ENCODE measurements at regions not wholly inside any gene's neighbourhood (a gene's known extent, or its start where the extent isn't known, plus 50 kb on each side); places are given as distances from the start of the nearest gene placed in this dataset.
"Not testable (repeated sequence)": the region's sequence is repeated elsewhere in the genome, so short reads cannot be mapped to it uniquely, and the experiment has no call there.

DNA sequence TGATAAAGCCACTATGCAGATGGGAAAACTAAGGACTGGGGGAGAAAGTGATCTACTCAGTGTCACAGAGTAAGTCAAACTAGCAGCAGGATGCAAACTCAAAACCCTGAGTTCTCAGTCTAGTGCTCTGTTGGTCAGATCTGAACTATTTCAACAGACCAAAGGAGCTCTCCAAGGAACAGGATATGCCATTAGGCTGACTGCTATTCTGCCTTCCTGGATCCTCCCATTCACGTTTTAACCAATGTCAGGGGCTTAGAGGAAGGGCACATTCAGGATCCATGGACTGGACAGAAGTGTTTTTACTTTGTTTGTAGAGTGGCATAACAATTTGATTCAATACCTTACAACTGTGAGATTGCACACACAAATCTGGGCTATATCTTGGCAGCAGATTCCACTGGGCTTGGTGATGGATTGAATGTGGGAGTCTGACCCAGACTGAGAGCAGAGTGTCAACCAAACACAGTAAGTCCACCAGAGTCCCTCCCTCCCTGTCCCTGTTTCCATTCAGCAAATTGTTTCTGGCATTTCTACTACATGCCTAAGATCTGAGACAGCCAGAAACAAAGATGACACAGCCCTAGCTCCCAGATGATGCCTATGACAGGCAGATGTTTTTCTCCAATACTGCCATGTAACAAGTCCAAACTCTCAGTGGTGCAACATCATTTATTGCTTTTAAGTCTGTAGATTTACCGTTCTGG, 337.8 kb upstream of the CDH5 start:
- no peak for DNase-seq (ENCODE audit: low read depth in 2 of 2)

DNA sequence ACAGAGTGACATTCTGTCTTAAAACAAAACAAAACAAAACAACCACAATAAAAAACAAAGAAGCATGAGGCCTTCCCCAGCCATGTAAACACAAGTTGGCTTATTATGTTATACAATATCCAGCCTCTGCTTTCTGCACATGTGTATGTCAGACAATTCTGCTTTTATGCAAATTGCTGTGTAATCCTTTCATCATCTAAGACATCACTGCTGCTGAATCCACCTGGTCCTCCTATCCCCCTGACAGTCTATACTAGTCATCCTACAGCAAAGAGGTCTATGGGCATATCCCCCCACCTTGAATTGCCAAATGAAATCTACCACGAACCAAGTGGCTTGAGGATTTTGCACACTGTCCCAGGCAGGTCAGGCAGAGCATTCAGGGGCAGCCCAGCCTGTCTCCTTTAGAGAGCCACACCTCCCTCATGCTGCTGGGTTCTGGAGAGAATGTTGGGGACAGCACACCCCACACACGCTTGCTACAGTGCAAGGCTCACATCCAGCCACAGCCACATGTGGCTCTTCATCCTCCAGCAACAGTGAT, 339.6 kb upstream of the CDH5 start:
- DNase-seq (ENCODE audit: low read depth in 2 of 2), result no peak

DNA sequence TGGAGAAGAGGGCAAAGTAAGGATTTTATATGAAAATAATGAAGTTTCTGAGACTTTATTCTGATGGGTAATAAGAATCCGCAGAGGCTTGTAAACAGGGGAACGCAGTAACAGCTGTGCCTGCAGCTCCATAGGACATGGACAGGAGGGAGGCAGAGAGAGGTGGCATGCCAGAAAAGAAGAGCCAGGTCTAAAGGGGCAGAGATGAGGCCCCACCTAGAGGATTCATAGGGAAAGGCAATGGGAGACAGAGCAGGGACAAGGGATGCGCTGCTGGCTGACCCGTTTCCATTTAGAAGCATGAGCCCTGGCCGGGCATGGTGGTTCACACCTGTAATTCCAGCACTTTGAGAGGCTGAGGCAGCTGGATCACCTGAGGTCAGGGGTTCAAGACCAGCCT, 340.3 kb upstream of the CDH5 start:
- no peak for DNase-seq (ENCODE audit: low read depth in 2 of 2)

DNA sequence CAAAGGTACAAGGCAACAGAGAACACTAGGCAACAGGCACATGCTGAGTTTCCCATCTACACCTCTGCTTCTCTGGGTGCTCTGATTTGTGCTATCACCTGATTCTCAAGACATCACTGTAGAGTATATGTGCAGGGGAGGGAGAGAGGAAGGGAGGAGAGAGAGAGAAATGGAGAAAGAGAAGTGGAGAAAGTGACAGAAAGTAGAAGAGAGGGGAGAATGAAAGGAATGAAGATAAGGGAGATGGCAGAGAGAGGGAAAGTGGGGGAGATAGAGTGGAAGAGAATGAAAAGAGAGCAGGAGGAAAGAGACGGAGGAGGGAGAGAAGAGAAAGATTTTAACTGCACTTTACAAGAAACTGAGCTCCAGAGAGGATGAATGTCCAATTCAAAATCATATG, 340.7 kb upstream of the CDH5 start:
- DNase-seq (ENCODE audit: low read depth in 2 of 2), result no peak

DNA sequence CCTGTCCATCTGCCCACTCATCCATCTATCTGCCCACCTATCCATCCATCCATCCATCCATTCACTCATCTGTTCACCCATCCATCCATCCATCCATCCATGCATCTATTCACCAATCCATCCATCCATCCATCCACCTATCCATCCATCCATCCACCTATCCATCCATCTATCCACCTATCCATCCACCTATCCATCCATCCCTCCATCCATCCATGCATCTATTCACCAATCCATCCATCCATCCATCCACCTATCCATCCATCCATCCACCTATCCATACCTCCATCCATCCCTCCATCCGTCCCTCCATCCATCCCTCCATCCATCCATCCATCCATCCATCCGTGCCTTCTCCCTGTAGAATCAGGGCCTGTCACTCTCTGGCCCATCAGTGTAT, 341.9 kb upstream of the CDH5 start:
- DNase-seq (ENCODE audit: low read depth in 2 of 2), result not testable (repeated sequence)

DNA sequence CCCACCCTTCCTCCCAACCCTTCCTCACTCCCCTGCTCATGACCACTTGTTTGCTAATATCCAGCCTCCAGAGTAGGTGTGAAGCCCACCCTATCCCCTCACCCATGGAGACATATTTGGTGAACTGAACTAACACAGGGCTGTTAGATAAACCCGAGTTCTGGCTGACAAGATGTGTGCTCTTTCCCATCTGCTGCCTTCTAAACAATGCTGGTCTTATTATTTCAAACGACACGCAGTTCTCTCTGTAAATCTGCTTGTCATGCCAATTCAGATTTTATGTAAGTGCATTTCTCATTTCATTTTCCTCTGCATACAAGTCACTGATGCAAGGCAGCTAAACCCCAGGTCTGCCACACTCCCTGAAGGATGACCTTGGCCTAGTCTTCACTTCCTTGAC, 343.0 kb upstream of the CDH5 start:
- no peak for DNase-seq (ENCODE audit: low read depth in 2 of 2)

DNA sequence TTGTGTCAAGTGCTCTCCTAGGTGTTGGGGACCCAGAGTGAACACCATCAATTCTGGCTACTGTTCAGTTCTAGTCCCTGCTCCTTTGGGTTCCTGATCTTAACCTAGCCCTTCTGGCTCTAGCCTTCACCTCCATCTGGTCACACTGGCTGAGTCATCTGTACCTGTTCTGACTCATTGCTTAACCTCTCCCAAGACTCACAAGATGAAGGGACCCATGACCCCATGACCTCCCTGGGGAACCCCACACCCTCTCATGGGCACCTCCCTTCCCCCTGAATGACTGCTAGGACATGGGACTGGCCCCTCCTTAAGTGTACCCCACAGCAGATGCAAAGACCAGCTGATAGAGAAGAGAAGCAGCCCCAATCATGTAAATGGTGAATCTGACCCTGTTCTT, 345.8 kb upstream of the CDH5 start:
- no peak for DNase-seq (ENCODE audit: low read depth in 2 of 2)

DNA sequence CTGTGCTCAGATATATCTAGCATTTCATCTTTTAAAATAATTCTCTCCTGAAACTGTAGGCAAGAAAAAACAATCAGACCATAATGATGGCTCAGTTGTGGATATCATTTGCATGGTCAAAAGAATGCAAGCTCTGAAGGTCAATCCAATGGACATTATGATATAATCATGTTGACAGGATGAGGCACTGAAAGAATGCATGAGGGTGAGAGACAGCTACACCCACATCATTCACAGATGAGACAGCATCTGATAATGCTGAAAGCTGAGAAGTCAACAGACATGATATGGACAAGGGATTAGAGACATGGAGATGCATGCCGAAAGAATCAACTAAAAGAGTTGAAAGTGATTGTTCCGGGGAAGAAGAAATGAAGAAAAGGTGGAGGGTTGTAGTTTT, 346.4 kb upstream of the CDH5 start:
- DNase-seq (ENCODE audit: low read depth in 2 of 2), result no peak

DNA sequence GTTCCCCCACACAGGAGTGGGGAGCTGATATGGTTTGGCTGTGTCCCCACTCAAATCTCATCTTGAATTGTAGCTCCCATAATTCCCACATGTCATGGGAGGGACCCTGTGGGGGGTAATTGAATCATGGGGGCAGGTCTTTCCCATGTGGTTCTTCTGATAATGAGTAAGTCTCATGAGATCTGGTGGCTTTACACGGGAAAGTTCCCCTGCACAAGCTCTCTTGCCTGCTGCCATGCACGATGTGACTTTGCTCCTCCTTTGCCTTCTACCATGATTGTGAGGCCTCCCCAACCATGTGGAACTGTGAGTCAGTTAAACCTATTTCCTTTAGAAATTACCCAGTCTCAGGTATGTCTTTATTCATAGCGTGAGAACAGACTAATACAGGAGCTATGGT, 347.0 kb upstream of the CDH5 start:
- not testable (repeated sequence) for DNase-seq (ENCODE audit: low read depth in 2 of 2)

DNA sequence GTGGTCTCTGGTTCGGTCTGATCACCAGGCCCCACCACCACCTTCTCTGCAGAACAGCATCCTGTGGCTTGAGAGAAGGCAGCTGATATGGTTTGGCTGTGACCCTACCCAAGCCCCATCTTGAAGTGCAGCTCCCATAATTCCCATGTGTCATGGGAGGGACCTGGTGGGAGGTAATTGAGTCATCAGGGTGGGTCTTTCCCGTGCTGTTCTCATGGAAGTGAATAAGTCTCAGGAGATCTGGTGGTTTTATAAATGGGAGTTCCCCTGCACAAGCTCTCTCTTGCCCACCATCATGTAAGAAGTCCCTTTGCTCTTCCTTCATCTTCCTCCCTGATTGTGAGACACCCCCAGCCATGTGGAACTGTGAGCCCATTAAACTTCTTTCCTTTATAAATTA, 352.3 kb upstream of the CDH5 start:
- DNase-seq (ENCODE audit: low read depth in 2 of 2), result no peak

DNA sequence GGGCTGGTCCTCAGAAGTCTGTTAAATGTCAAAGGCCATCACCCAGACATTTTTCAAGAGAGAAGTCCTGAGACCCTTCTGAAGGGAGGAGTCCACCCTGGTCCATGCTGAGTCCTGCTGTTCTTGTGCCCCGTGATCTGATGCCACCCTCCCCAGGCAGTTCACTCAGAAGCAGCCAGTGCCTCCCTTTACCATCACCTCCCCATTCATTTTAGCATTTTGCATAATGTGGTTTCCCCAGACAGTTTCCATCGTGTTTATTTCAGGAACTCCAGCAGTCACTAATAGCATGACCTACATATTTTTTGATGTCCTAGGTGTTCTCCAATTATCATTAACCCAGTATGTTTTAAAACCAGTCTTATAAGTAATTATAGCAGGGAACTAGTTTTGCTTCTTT, 353.0 kb upstream of the CDH5 start:
- no peak for DNase-seq (ENCODE audit: low read depth in 2 of 2)

DNA sequence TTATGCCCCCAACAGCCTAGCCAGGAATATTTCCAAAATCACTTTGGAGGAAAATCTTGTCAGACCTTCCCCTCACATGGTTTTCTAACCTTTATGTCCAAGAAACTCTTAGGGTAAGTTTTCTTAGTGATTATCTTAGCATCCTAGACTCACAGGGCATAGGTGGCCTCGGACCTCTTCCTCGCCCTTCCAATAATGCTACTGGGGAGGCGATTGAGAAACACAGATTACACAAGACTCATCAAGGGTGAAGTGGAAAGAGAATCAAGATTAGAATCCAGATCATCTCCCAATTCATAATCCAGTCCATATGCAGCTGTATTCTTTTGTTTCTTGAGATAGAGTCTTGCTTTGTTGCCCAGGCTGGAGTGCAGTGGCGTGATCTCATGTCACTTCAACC, 358.4 kb upstream of the CDH5 start:
- no peak for DNase-seq (ENCODE audit: low read depth in 2 of 2)

DNA sequence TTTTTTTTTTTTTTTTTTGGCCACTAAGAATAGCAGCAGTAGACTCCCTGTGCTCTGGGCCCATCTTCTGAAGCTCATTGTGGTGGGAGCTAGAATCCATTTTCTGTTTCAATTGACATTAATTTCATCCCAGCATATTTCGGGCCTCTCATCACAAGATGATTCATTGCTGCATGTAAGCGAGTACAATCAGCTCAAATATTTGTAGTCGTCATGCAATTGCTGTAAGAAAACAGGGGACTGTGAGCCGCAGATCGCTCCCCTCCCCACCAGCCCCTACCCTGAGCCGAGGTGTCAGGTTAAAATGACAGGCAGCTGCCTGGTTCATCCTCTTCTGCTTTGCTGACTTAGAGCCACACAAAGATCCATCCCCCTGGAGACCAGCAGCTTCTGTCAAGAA, 358.8 kb upstream of the CDH5 start:
- no peak for DNase-seq (ENCODE audit: low read depth in 2 of 2)

DNA sequence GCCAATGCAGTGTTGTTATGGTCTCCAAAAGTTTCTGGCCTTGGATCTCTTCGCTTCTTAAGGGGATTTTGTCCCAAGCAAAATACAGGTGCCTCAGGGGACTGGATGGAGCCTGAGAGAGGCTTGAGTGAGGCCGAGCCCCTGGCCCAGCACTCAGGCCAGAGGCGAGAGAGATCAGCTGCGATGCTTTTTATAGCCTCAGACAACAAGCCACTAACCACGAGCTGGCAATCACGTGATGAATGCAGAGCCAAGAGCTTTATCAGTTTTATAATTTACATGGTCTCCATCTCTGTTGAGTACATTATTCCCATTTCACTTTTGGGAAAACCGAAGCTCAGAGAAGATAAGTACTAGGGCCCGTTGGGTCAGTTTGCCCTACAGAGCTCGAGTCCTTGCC, 360.0 kb upstream of the CDH5 start:
- DNase-seq (ENCODE audit: low read depth in 2 of 2), result no peak

DNA sequence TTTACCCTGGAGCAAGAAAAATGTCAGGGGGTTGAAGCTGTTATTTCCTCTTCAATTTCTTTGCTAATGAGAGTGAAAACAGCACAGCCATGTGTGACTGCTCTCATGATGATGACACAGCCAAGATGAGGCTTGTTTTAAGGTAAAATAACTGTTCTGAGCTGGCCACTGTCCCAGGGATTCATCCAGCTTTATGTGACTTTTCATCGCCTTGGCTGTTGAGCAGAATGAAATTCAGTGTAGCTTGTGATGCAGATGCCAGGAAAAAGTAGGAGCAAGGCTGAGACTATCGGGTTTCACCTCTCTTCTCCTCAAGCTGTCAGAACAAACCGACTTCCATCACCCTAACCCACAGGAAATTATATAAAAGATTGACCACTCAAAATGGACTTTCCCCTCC, 361.8 kb upstream of the CDH5 start:
- no peak for DNase-seq (ENCODE audit: low read depth in 2 of 2)

DNA sequence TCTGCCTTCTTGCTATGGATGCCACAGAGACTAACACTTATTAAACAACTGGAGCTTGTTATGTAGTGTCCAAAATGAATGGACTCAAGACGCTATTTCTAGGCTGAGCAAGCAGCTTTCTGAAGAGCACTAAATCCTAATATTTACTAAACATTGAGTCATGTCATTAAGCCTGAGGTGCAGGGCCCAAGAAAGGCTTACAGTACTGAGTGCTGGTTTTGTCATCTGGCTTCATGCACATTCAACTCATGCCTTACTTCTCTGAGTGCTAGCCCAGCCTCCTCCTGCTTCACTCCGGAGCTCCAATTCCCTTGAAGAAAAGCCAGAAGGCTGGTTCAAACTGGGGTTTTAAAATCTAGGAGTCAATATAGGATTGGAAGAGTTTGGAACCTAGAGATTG, 363.3 kb upstream of the CDH5 start:
- no peak for DNase-seq (ENCODE audit: low read depth in 2 of 2)

DNA sequence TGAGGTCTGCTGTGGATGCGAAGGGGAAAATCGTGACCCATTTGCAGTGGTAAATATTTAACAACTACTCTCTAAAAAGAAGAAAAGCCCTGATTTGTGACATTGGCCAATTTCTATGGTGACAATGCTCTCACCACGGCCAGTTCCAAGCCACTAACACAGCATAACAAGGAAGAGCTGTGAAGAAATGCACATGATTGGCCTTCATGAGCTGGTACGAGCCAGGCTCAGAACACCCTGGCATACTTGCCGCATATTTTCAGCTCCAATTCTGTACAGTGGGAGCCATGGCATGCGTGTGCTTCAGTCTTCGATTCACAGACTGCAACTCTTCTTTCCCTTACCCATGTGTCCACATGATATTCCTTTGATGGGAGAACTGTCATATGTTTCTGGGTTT, 363.9 kb upstream of the CDH5 start:
- no peak for DNase-seq (ENCODE audit: low read depth in 2 of 2)

DNA sequence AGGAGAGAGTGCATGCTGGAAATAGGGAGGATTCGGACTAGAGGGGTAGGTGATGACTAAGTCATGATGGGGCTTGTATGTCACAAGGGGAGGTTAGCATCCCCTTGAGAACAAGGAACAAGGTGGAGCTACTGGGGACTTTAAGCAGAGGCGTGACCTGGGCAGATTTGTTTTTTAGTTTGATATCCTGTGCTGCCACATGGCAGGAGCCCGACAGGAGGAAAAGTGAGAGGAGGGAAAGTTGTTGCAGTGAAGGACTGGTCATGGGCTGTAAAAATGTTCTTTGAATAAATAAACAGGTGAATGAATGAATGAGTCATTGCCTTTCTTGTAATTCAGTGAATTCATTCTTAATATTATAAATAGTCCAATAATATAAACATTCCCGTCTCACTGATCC, 365.1 kb upstream of the CDH5 start:
- DNase-seq (ENCODE audit: low read depth in 2 of 2), result no peak

DNA sequence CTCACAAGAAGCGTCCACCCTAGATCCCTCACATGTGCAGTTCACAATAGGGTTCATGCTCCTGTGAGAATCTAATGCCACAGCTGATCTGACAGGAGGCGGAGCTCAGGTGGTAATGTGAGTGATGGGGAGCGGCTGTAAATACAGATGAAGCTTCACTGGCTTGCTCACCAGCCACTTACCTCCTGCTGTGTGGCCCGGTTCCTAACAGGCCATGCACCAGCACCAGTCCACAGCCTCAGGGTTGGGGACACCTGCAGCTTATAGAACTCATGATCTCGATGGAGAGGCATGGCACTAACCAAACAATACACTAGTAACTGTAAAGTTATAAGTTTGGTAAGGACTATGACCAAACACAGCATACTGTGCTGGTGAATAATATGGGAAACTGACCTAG, 368.0 kb upstream of the CDH5 start:
- DNase-seq (ENCODE audit: low read depth in 2 of 2), result no peak

DNA sequence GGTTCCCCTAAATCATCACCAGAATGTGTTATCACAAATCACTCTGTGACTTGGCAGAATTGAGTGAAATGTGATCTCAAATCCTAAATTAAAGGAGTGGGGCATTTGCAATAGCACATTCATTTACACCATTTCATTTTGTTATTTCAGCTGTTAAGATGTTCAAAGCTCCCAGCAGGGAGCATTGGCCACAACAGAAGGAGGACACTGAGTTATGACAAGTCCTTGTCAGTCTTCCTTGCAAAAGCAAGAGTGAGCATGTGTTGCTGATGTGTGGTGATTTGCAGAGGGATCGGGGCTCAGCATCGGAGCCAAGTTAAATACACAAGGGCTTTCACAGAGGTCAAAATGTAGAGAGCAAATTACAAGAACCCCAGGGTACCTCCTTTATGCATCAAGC, 372.2 kb upstream of the CDH5 start:
- DNase-seq (ENCODE audit: low read depth in 2 of 2), result no peak

DNA sequence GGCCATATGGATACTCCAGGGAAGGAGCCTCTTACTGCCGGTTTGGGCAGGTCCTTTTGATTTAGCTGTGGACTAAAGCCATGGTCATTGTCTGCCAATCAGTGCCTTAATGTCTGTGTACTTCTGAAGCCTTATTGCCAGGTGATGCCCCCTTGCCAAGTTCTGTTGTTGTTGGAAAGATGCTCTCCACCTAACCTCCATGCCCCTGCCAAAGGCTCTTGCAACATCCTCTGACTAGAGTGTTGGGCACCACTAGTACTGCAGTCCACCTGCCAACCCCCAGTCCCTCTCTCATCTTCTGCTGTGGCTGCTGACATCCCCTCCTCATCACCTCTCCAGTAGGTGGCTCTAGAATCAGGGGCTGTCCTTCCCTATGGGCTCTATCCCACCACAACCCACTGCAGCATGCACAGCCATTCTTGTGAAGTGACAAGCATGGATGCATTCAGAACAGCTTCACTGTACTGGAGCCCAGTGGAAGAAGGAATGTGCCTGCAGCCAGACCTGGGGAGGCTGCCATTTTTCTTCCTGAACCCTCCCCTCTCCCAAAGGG, 375.3 kb upstream of the CDH5 start:
- DNase-seq (ENCODE audit: low read depth in 2 of 2), result no peak

DNA sequence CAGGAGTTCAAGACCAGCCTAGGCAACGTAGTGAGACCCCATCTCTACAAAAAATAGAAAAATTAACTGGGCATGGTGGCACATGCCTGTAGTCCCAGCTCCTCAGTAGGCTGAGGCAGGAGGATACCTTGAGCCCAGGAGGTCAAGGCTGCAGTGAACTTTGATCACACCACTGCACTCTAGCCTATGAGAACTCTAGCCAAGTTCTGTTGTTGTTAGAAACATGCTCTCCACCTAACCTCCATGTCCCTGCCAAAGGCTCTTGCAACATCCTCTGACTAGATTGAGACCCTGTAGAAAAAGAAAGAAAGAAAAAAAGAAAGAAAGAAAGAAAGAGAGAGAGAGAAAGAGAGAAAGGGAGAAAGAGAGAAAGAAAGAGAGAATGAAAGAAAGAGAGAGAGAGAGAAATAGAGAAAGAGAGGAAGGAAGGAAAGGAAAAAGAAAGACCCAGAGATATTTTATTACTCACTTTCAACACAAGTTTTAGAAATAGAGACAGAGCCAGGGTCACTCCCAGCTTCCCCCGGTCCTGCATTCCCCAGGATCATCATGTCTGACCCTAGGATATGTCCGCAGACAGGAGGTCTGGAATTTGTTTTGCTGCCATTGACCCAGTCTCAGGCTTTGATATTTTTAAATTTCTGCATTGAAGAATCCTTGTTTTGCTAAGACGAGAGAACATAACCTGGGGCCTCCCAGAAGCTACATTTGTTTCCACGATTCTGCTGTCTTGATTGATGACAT, 376.5 kb upstream of the CDH5 start:
- no peak for DNase-seq (ENCODE audit: low read depth in 2 of 2)

DNA sequence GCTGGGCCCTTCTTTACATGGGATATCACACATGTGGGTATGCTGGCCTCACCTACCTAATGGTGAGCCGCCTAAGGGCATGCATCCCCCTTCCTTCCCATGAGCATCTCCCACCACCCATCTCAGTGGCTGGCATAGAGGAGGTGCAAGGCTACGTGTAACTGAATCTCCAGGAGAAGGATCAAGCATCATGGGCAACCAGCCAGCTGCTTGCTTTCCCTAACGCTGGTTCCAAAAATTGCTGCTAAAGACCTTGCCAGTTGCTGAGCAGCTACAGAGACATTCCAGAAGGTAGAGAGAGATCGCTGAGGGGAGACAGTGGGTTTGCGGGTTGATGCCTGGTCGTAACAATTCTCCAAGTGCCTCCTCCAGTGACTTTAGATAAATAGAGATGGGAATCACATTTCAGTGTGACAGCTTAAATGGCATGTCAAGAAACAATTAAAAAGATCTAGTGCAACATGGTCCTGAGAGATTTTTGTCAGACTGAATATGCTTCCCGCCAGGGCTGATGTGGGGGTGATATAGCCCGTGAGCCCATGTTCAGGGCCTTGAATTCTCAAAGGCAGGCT, 378.4 kb upstream of the CDH5 start:
- no peak for DNase-seq (ENCODE audit: low read depth in 2 of 2)

All from lung microvascular endothelial cell (primary cell).